GM19455 (cell line): ENCODE measurements at regions not wholly inside any gene's neighbourhood (a gene's known extent, or its start where the extent isn't known, plus 50 kb on each side); places are given as distances from the start of the nearest gene placed in this dataset.
"Not testable (repeated sequence)": the region's sequence is repeated elsewhere in the genome, so short reads cannot be mapped to it uniquely, and the experiment has no call there.

Experiments
- ATAC-seq: cut with Tn5 transposase; IDR thresholded peaks from one replicate; pipeline ENCODE4 v1.9.1; 2021; ENCODE audit not compliant: unreplicated experiment

GRCh38 chrX:101823236-101823635 is 108.6 kb downstream of the ZMAT1 start:
- no peak for ATAC-seq

- ATAC-seq, result not testable (repeated sequence)
Measured at GRCh38 chrX:101817739-101818138, 114.1 kb downstream of the ZMAT1 start.

- ATAC-seq, result no peak
Measured at GRCh38 chrX:101813200-101813599, 118.6 kb downstream of the ZMAT1 start.

GRCh38 chrX:101803451-101803850 is 128.4 kb downstream of the ZMAT1 start:
- ATAC-seq, result no peak

GRCh38 chrX:101799387-101799786 is 132.4 kb downstream of the ZMAT1 start:
- ATAC-seq, result peak; percentile 100

GRCh38 chrX:101787934-101788333 is 128.3 kb upstream of the ARMCX2 start:
- no peak for ATAC-seq

- no peak for ATAC-seq
Measured at GRCh38 chrX:101785142-101785541, 125.5 kb upstream of the ARMCX2 start.

GRCh38 chrX:101780421-101780820 is 120.8 kb upstream of the ARMCX2 start:
- not testable (repeated sequence) for ATAC-seq

- ATAC-seq, result peak; percentile 100
Measured at GRCh38 chrX:101774340-101774739, 114.7 kb upstream of the ARMCX2 start.

- no peak for ATAC-seq
Measured at GRCh38 chrX:101764538-101764937, 104.9 kb upstream of the ARMCX2 start.

- ATAC-seq, result peak; percentile 68
Measured at GRCh38 chrX:101759000-101759399, 99.3 kb upstream of the ARMCX2 start.

GRCh38 chrX:101750744-101751143 is 91.1 kb upstream of the ARMCX2 start:
- ATAC-seq, result no peak

- ATAC-seq, result no peak
Measured at GRCh38 chrX:101749436-101749835, 89.8 kb upstream of the ARMCX2 start.

- no peak for ATAC-seq
Measured at GRCh38 chrX:101745046-101745445, 85.4 kb upstream of the ARMCX2 start.

- ATAC-seq, result no peak
Measured at GRCh38 chrX:101744085-101744484, 84.4 kb upstream of the ARMCX2 start.

- no peak for ATAC-seq
Measured at GRCh38 chrX:101740642-101741041, 81.0 kb upstream of the ARMCX2 start.

- ATAC-seq, result not testable (repeated sequence)
Measured at GRCh38 chrX:101738867-101739266, 79.2 kb upstream of the ARMCX2 start.

- not testable (repeated sequence) for ATAC-seq
Measured at GRCh38 chrX:101738411-101738810, 78.8 kb upstream of the ARMCX2 start.

- no peak for ATAC-seq
Measured at GRCh38 chrX:101736651-101737050, 77.0 kb upstream of the ARMCX2 start.

GRCh38 chrX:101732870-101733269 is 73.2 kb upstream of the ARMCX2 start:
- ATAC-seq, result no peak

GRCh38 chrX:101729986-101730385 is 70.3 kb upstream of the ARMCX2 start:
- no peak for ATAC-seq
